Forelimb muscle (tissue), 1 donor: ENCODE measurements at regions not wholly inside any gene's neighbourhood (a gene's known extent, or its start where the extent isn't known, plus 50 kb on each side); places are given as distances from the start of the nearest gene placed in this dataset.
"Not testable (repeated sequence)": the region's sequence is repeated elsewhere in the genome, so short reads cannot be mapped to it uniquely, and the experiment has no call there.

ENCODE experiments used
- DNase-seq: peaks from one replicate; pipeline ENCODE4 v3.0.0-alpha.2; 2013; ENCODE audit warnings: low read depth

- no peak for DNase-seq
These were observed 127.2 kb upstream of the SLIT2 start for GRCh38 chr4:20124317-20125026.

GRCh38 chr4:20122198-20122988 lies 129.3 kb upstream of the SLIT2 start:
- DNase-seq = no peak

GRCh38 chr4:20119141-20119540 lies 132.6 kb upstream of the SLIT2 start:
- DNase-seq = no peak

- DNase-seq = no peak
These were observed 142.3 kb upstream of the SLIT2 start for GRCh38 chr4:20109391-20109790.

- no peak for DNase-seq
These were observed 144.8 kb upstream of the SLIT2 start for GRCh38 chr4:20106921-20107320.

- DNase-seq = no peak
These were observed 149.9 kb upstream of the SLIT2 start for GRCh38 chr4:20101831-20102230.

- no peak for DNase-seq
These were observed 154.8 kb upstream of the SLIT2 start for GRCh38 chr4:20096911-20097310.

GRCh38 chr4:20095805-20096541 lies 155.7 kb upstream of the SLIT2 start:
- no peak for DNase-seq

GRCh38 chr4:20091781-20092180 lies 159.9 kb upstream of the SLIT2 start:
- DNase-seq = no peak

GRCh38 chr4:20087522-20087911 lies 164.2 kb upstream of the SLIT2 start:
- no peak for DNase-seq

GRCh38 chr4:20086799-20087521 lies 164.7 kb upstream of the SLIT2 start:
- no peak for DNase-seq

GRCh38 chr4:20086067-20086798 lies 165.5 kb upstream of the SLIT2 start:
- DNase-seq = no peak

- no peak for DNase-seq
These were observed 166.1 kb upstream of the SLIT2 start for GRCh38 chr4:20085653-20086052.

- DNase-seq = no peak
These were observed 166.5 kb upstream of the SLIT2 start for GRCh38 chr4:20085156-20085555.

- no peak for DNase-seq
These were observed 167.2 kb upstream of the SLIT2 start for GRCh38 chr4:20084488-20084887.

- no peak for DNase-seq
These were observed 173.1 kb upstream of the SLIT2 start for GRCh38 chr4:20078644-20079043.

GRCh38 chr4:20075248-20075871 lies 176.3 kb upstream of the SLIT2 start:
- DNase-seq = no peak

- no peak for DNase-seq
These were observed 177.3 kb upstream of the SLIT2 start for GRCh38 chr4:20074450-20074849.

GRCh38 chr4:20065952-20066351 lies 185.8 kb upstream of the SLIT2 start:
- DNase-seq = no peak

- DNase-seq = not testable (repeated sequence)
These were observed 188.8 kb upstream of the SLIT2 start for GRCh38 chr4:20062857-20063256.

- DNase-seq = no peak
These were observed 189.7 kb upstream of the SLIT2 start for GRCh38 chr4:20062054-20062453.
